ENCODE measurements at regions not wholly inside any gene's neighbourhood (a gene's known extent, or its start where the extent isn't known, plus 50 kb on each side); places are given as distances from the start of the nearest gene placed in this dataset.
A peak's percentile ranks its signal among the peaks of the same experiment; 100 is the strongest.

GRCh38 chr12:5227708-5228373 is 184.2 kb downstream of the KCNA5 start:
- DNase-seq (ENCODE audit: low read depth), result no peak

- DNase-seq (ENCODE audit: low read depth), result no peak
Measured at GRCh38 chr12:5230156-5230555, 186.5 kb downstream of the KCNA5 start.

GRCh38 chr12:5230861-5231260 is 187.2 kb downstream of the KCNA5 start:
- no peak for DNase-seq (ENCODE audit: low read depth)

GRCh38 chr12:5232291-5232690 is 188.6 kb downstream of the KCNA5 start:
- DNase-seq (ENCODE audit: low read depth), result no peak

GRCh38 chr12:5232826-5233500 is 189.3 kb downstream of the KCNA5 start:
- no peak for DNase-seq (ENCODE audit: low read depth)

- no peak for DNase-seq (ENCODE audit: low read depth)
Measured at GRCh38 chr12:5236022-5236640, 192.5 kb downstream of the KCNA5 start.

GRCh38 chr12:5242440-5242839 is 189.5 kb upstream of the NTF3 start:
- DNase-seq (ENCODE audit: low read depth), result no peak

- DNase-seq (ENCODE audit: low read depth), result no peak
Measured at GRCh38 chr12:5243014-5243413, 188.9 kb upstream of the NTF3 start.

- no peak for DNase-seq (ENCODE audit: low read depth)
Measured at GRCh38 chr12:5244513-5244972, 187.4 kb upstream of the NTF3 start.

- no peak for DNase-seq (ENCODE audit: low read depth)
Measured at GRCh38 chr12:5246196-5246595, 185.7 kb upstream of the NTF3 start.

GRCh38 chr12:5247144-5247543 is 184.8 kb upstream of the NTF3 start:
- no peak for DNase-seq (ENCODE audit: low read depth)

GRCh38 chr12:5248230-5248629 is 183.7 kb upstream of the NTF3 start:
- peak; percentile 5 for DNase-seq (ENCODE audit: low read depth)

- no peak for DNase-seq (ENCODE audit: low read depth)
Measured at GRCh38 chr12:5248999-5249526, 182.8 kb upstream of the NTF3 start.

- no peak for DNase-seq (ENCODE audit: low read depth)
Measured at GRCh38 chr12:5251092-5251491, 180.8 kb upstream of the NTF3 start.

- no peak for DNase-seq (ENCODE audit: low read depth)
Measured at GRCh38 chr12:5251786-5252185, 180.1 kb upstream of the NTF3 start.

GRCh38 chr12:5254703-5255102 is 177.2 kb upstream of the NTF3 start:
- peak; percentile 48 for DNase-seq (ENCODE audit: low read depth)

- no peak for DNase-seq (ENCODE audit: low read depth)
Measured at GRCh38 chr12:5257763-5258495, 174.0 kb upstream of the NTF3 start.

- DNase-seq (ENCODE audit: low read depth), result no peak
Measured at GRCh38 chr12:5258498-5258897, 173.4 kb upstream of the NTF3 start.

GRCh38 chr12:5258926-5259325 is 173.0 kb upstream of the NTF3 start:
- no peak for DNase-seq (ENCODE audit: low read depth)

GRCh38 chr12:5259523-5259922 is 172.4 kb upstream of the NTF3 start:
- DNase-seq (ENCODE audit: low read depth), result no peak

GRCh38 chr12:5260086-5260485 is 171.8 kb upstream of the NTF3 start:
- DNase-seq (ENCODE audit: low read depth), result no peak

- no peak for DNase-seq (ENCODE audit: low read depth)
Measured at GRCh38 chr12:5260591-5261086, 171.3 kb upstream of the NTF3 start.

Data from renal cortical epithelial cell (primary cell).